Uterus (tissue), 3 donors: ENCODE measurements at regions not wholly inside any gene's neighbourhood (a gene's known extent, or its start where the extent isn't known, plus 50 kb on each side); places are given as distances from the start of the nearest gene placed in this dataset.

Source experiments
- DNase-seq, 2 donors: peaks; one replicate each; pipeline ENCODE4 v3.0.0-alpha.2; 2019 to 2020
- H3K27ac ChIP-seq, 2 donors: fragments of 200-600 bp; sonication (generic); 1 replicate in 1 of 2; 2 replicates in 1 of 2; pipeline ENCODE4 v1.5.1; 2016 to 2018
- H3K27me3 ChIP-seq, 2 donors: fragments of 200-600 bp; sonication (generic); one replicate each; pipeline ENCODE4 v1.5.1; 2018 to 2019; ENCODE audit warnings: control low read depth in 1 of 2
- H3K36me3 ChIP-seq, 2 donors: fragments of 200-600 bp; sonication (generic); one replicate each; pipeline ENCODE4 v1.5.1; 2019; ENCODE audit warnings: control low read depth in 1 of 2
- H3K4me1 ChIP-seq, 2 donors: fragments of 200-600 bp; sonication (generic); one replicate each; pipeline ENCODE4 v1.5.1; 2018 to 2019; ENCODE audit warnings: control low read depth in 1 of 2
- H3K4me3 ChIP-seq, 2 donors: fragments of 200-600 bp; sonication (generic); 1 replicate in 1 of 2; 2 replicates in 1 of 2; pipeline ENCODE4 v1.5.1; 2018 to 2019; ENCODE audit warnings: mild to moderate bottlenecking in 1 of 2
- H3K9me3 ChIP-seq, 2 donors: fragments of 200-600 bp; sonication (generic); one replicate each; pipeline ENCODE4 v1.5.1; 2019; ENCODE audit warnings: control low read depth in 1 of 2
- CTCF ChIP-seq, 4 experiments: fragments of 200-600 bp in 2 of 4; fragments of 450-650 bp in 2 of 4; sonication (generic) in 2 of 4; IDR thresholded peaks; one replicate each; pipeline ENCODE4 v1.5.1; 2016 to 2019; ENCODE audit warnings: antibody characterized with exemption in 4 of 4, mild to moderate bottlenecking in 2 of 4, moderate library complexity in 1 of 4
- POLR2A ChIP-seq, 2 donors: fragments of 450-650 bp; IDR thresholded peaks; one replicate each; pipeline ENCODE4 v1.6.1; 2016; ENCODE audit warnings: antibody characterized with exemption in 2 of 2, mild to moderate bottlenecking in 1 of 2, moderate library complexity in 1 of 2
- intact Hi-C: fragments of 100-400 bp; cut with DNase I; formaldehyde crosslinking; loops from one replicate; pipeline ENCODE4 v1.15.1; 2023; ENCODE audit warnings: low total_unique reads
- donor health status: DM: yes; HTN: yes; CAD: no.

GRCh38 chr9:129353697-129354336 is 175.8 kb upstream of the IER5L start:
- H3K4me3 ChIP-seq = no peak overlapping the region
- H3K27me3 ChIP-seq = no peaks in the 10 kb centered on the region
- H3K4me1 ChIP-seq = no peaks in the 10 kb centered on the region
- no peaks in the 10 kb centered on the region for H3K9me3 ChIP-seq
- no peak for DNase-seq
- H3K36me3 ChIP-seq = no peaks in the 10 kb centered on the region
- intact Hi-C loops = no loop called here
- TF ChIP-seq POLR2A (IDR thresholded peaks at IDR 0.05) (no peak), CTCF (IDR thresholded peaks at IDR 0.05) (no peak)
- H3K27ac ChIP-seq = peak overlapping the region; percentile 83

GRCh38 chr9:129352146-129352865 is 174.2 kb upstream of the IER5L start:
- no peaks in the 10 kb centered on the region for H3K36me3 ChIP-seq
- no peaks in the 10 kb centered on the region for H3K9me3 ChIP-seq
- DNase-seq = peak; percentile 63 to 75
- H3K27ac ChIP-seq = peak overlapping the region; percentile 83
- peak overlapping the region; percentile 32 to 47 for H3K4me3 ChIP-seq
- no peaks in the 10 kb centered on the region for H3K27me3 ChIP-seq
- H3K4me1 ChIP-seq = no peaks in the 10 kb centered on the region
- no peak for TF ChIP-seq POLR2A (IDR thresholded peaks at IDR 0.05)
- no peak for TF ChIP-seq CTCF (IDR thresholded peaks at IDR 0.05)
- intact Hi-C loops = no loop called here

DNA sequence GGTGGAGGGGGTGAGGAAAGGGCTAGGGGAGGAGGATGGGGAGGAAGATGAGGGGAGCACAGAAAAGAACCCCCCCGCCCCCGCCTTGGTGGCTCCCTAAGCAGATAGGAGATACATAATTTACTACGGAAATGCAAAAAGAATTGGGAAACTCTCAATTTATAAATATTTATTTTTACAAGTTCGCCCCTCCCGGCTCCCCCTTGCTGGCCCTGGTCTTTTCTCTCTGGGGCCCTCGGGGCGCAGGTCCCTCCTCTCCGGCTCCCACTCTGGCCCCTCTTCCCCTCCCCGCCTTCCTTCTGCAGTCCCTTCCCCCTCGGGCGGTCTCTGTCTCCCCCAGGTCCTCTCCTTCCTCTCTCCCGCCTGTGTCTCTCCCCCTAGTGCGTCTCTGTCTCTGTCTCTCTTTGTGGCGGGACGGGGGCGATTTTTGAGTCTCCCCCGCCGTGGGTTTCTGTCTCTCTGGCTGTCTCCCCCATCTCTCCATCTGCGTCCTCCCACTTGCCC is 173.6 kb upstream of the IER5L start:
- no peaks in the 10 kb centered on the region for H3K9me3 ChIP-seq
- no peak for TF ChIP-seq POLR2A (IDR thresholded peaks at IDR 0.05)
- no peak for TF ChIP-seq CTCF (IDR thresholded peaks at IDR 0.05)
- H3K4me1 ChIP-seq = no peaks in the 10 kb centered on the region
- H3K27ac ChIP-seq = peak overlapping the region; percentile 83
- H3K27me3 ChIP-seq = no peaks in the 10 kb centered on the region
- intact Hi-C loops = no loop called here
- DNase-seq = peak in 1 of 2 donors; percentile 54
- H3K36me3 ChIP-seq = no peaks in the 10 kb centered on the region
- peak overlapping the region; percentile 32 to 47 for H3K4me3 ChIP-seq

- Histone ChIP-seq H3K36me3 (no peaks in the 10 kb centered on the region), H3K4me3 (no peak overlapping the region), H3K9me3 (no peaks in the 10 kb centered on the region), H3K27ac (peak overlapping the region; percentile 83), H3K27me3 (no peaks in the 10 kb centered on the region), H3K4me1 (no peaks in the 10 kb centered on the region)
- intact Hi-C loops = no loop called here
- DNase-seq = peak; percentile 59 to 63
- no peak for TF ChIP-seq CTCF (IDR thresholded peaks at IDR 0.05)
- TF ChIP-seq POLR2A (IDR thresholded peaks at IDR 0.05) = no peak
Observed at GRCh38 chr9:129351058-129351641, 173.1 kb upstream of the IER5L start.
